Cardiac muscle cell (in vitro differentiated cells and primary cell): ENCODE measurements at regions not wholly inside any gene's neighbourhood (a gene's known extent, or its start where the extent isn't known, plus 50 kb on each side); places are given as distances from the start of the nearest gene placed in this dataset.

Experiments
- DNase-seq, 2 donors: peaks; one replicate each; pipeline versions ENCODE4 v3.0.0 to v3.0.0-alpha.2; 2010 to 2017; ENCODE audit warnings: low read depth in 1 of 2, low spot score in 1 of 2
- H3K27ac ChIP-seq: fragments of 200-600 bp; sonication (generic); 2 replicates; pipeline ENCODE4 v1.5.1; 2016
- H3K27me3 ChIP-seq: fragments of 200-600 bp; sonication (generic); 2 replicates; pipeline ENCODE4 v1.6.0; 2016; ENCODE audit warnings: control low read depth
- H3K36me3 ChIP-seq: fragments of 200-600 bp; sonication (generic); 2 replicates; pipeline ENCODE4 v1.5.1; 2016; ENCODE audit warnings: control low read depth
- H3K4me1 ChIP-seq: fragments of 200-600 bp; sonication (generic); 2 replicates; pipeline ENCODE4 v1.8.1; 2017; ENCODE audit warnings: low read depth, mild to moderate bottlenecking, mixed run types
- H3K4me3 ChIP-seq: fragments of 200-600 bp; sonication (generic); 2 replicates; pipeline ENCODE4 v1.5.1; 2016; ENCODE audit warnings: mild to moderate bottlenecking
- H3K9me3 ChIP-seq: fragments of 200-600 bp; sonication (generic); 2 replicates; pipeline ENCODE4 v1.5.1; 2017; ENCODE audit warnings: low read depth, mild to moderate bottlenecking, control low read depth
- TF ChIP-seq, protein P1 (sequence below): IDR thresholded peaks from 2 replicates; pipeline ENCODE4 v1.5.1; 2012; ENCODE audit warnings: low read depth, mild to moderate bottlenecking, low read length

GRCh38 chr15:69597061-69597592 is 144.5 kb downstream of the RPLP1 start:
- TF ChIP-seq, protein P1, sequence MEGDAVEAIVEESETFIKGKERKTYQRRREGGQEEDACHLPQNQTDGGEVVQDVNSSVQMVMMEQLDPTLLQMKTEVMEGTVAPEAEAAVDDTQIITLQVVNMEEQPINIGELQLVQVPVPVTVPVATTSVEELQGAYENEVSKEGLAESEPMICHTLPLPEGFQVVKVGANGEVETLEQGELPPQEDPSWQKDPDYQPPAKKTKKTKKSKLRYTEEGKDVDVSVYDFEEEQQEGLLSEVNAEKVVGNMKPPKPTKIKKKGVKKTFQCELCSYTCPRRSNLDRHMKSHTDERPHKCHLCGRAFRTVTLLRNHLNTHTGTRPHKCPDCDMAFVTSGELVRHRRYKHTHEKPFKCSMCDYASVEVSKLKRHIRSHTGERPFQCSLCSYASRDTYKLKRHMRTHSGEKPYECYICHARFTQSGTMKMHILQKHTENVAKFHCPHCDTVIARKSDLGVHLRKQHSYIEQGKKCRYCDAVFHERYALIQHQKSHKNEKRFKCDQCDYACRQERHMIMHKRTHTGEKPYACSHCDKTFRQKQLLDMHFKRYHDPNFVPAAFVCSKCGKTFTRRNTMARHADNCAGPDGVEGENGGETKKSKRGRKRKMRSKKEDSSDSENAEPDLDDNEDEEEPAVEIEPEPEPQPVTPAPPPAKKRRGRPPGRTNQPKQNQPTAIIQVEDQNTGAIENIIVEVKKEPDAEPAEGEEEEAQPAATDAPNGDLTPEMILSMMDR, result no peak
- no peak overlapping the region for H3K4me3 ChIP-seq
- no peak for DNase-seq
- peaks cover 16% of the 10 kb centered on the region for H3K27me3 ChIP-seq
- H3K9me3 ChIP-seq, result no peaks in the 10 kb centered on the region
- H3K27ac ChIP-seq, result no peak overlapping the region
- H3K4me1 ChIP-seq, result peaks cover 25% of the 10 kb centered on the region
- no peaks in the 10 kb centered on the region for H3K36me3 ChIP-seq

GRCh38 chr15:69599271-69599670 is 146.7 kb downstream of the RPLP1 start:
- H3K36me3 ChIP-seq, result no peaks in the 10 kb centered on the region
- TF ChIP-seq, protein P1, result no peak
- H3K4me3 ChIP-seq, result no peak overlapping the region
- H3K4me1 ChIP-seq, result peaks cover 21% of the 10 kb centered on the region
- H3K9me3 ChIP-seq, result no peaks in the 10 kb centered on the region
- no peak overlapping the region for H3K27ac ChIP-seq
- peaks cover 16% of the 10 kb centered on the region for H3K27me3 ChIP-seq
- no peak for DNase-seq

- Histone ChIP-seq H3K27ac (no peak overlapping the region), H3K4me3 (no peak overlapping the region), H3K9me3 (no peaks in the 10 kb centered on the region), H3K36me3 (no peaks in the 10 kb centered on the region), H3K4me1 (peaks cover 8% of the 10 kb centered on the region), H3K27me3 (peaks cover 16% of the 10 kb centered on the region)
- DNase-seq, result no peak
- TF ChIP-seq, protein P1, result no peak
Measured at GRCh38 chr15:69600556-69601085, 148.0 kb downstream of the RPLP1 start.

DNA sequence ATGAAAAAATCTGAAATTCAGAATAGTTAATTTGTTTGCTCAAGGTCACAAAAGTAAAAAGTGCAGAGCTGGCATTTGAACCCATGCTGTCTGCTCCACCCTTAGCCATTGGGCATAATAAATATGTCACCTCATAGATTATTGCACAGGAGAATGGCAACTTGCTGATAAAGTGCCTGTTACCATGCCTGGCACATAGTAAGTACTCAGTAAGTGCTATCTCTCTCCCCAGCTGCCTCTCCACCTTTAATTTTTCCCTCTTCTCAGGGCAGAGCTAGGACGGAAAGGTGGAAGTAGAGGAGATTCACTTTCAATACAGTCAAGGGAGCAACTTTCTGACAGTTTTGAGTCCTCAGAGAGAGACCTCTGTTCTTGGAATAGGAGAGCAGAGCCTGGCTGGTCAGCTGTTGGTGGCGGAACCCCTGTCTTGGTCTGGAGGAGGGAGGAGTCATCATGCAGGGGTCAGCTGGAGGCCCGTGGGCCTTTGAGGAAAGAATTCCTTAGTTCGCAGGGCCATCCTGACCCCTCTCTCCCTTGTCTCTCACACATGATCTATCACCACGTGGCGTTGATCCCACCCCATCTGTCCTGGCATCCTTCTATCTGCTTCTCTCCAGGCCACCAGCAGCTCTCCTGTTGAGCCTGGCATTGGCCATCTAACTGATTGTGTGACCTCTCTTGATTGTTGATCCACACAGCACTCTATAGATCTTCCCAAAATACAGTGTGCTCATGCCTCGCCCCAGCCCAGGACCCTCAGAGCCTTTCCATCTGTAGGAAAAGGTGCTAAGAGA is 149.3 kb downstream of the RPLP1 start:
- H3K9me3 ChIP-seq, result no peaks in the 10 kb centered on the region
- H3K4me1 ChIP-seq, result no peaks in the 10 kb centered on the region
- DNase-seq, result no peak
- no peak overlapping the region for H3K27ac ChIP-seq
- H3K27me3 ChIP-seq, result peaks cover 16% of the 10 kb centered on the region
- TF ChIP-seq, protein P1, result no peak
- no peak overlapping the region for H3K4me3 ChIP-seq
- no peaks in the 10 kb centered on the region for H3K36me3 ChIP-seq

DNA sequence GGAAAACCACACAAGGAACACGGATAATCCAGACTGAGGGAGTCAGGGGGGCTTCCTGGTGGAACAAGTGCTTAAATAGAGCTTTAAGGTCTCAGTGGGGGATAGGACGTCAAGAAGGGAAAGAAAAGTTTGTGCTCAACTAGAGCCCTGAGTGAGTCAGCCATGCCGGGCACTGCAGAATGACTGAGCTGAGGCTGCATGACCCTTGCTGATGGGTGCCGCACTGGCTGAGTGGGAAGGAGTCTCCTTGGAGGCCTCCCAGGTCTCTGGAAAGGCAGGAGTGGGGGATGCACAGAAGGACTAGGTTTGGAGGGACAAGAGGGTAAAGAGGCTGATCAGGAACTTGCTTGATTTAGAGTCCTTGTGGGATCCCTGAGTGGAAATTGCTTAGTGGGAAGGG is 150.3 kb downstream of the RPLP1 start:
- H3K27ac ChIP-seq, result no peak overlapping the region
- no peaks in the 10 kb centered on the region for H3K36me3 ChIP-seq
- no peaks in the 10 kb centered on the region for H3K9me3 ChIP-seq
- DNase-seq, result no peak
- no peaks in the 10 kb centered on the region for H3K4me1 ChIP-seq
- TF ChIP-seq, protein P1, result no peak
- peaks cover 16% of the 10 kb centered on the region for H3K27me3 ChIP-seq
- no peak overlapping the region for H3K4me3 ChIP-seq
